Stimulated activated CD4-positive, alpha-beta T cell treated with anti-CD3 and anti-CD28 coated beads, Interleukin-12 subunit alpha, Interleukin-12 subunit beta, amount 100 ng/mL, for 4 hours (primary cell): ENCODE measurements at regions not wholly inside any gene's neighbourhood (a gene's known extent, or its start where the extent isn't known, plus 50 kb on each side); places are given as distances from the start of the nearest gene placed in this dataset.

Experiments used
- DNase-seq: peaks from one replicate; pipeline ENCODE4 v3.0.0-alpha.2; 2020

GRCh38 chr3:96070678-96071077, 743.7 kb upstream of the EPHA6 start:
- DNase-seq = no peak

GRCh38 chr3:96071097-96071496, 743.3 kb upstream of the EPHA6 start:
- DNase-seq = no peak

- no peak for DNase-seq
These were observed 742.2 kb upstream of the EPHA6 start for GRCh38 chr3:96072226-96072625.

GRCh38 chr3:96083610-96084009, 730.8 kb upstream of the EPHA6 start:
- no peak for DNase-seq

- no peak for DNase-seq
These were observed 728.4 kb upstream of the EPHA6 start for GRCh38 chr3:96086018-96086417.

- no peak for DNase-seq
These were observed 713.3 kb upstream of the EPHA6 start for GRCh38 chr3:96101006-96101560.

GRCh38 chr3:96106701-96107100, 707.7 kb upstream of the EPHA6 start:
- no peak for DNase-seq
